ENCODE measurements at regions not wholly inside any gene's neighbourhood (a gene's known extent, or its start where the extent isn't known, plus 50 kb on each side); places are given as distances from the start of the nearest gene placed in this dataset.
A peak's percentile ranks its signal among the peaks of the same experiment; 100 is the strongest.
"Not testable (repeated sequence)": the region's sequence is repeated elsewhere in the genome, so short reads cannot be mapped to it uniquely, and the experiment has no call there.

GRCh38 chr11:109682788-109683187 is 260.8 kb downstream of the C11orf87 start:
- DNase-seq = not testable (repeated sequence)

- no peak for DNase-seq
Measured at GRCh38 chr11:109695696-109696095, 273.7 kb downstream of the C11orf87 start.

DNA sequence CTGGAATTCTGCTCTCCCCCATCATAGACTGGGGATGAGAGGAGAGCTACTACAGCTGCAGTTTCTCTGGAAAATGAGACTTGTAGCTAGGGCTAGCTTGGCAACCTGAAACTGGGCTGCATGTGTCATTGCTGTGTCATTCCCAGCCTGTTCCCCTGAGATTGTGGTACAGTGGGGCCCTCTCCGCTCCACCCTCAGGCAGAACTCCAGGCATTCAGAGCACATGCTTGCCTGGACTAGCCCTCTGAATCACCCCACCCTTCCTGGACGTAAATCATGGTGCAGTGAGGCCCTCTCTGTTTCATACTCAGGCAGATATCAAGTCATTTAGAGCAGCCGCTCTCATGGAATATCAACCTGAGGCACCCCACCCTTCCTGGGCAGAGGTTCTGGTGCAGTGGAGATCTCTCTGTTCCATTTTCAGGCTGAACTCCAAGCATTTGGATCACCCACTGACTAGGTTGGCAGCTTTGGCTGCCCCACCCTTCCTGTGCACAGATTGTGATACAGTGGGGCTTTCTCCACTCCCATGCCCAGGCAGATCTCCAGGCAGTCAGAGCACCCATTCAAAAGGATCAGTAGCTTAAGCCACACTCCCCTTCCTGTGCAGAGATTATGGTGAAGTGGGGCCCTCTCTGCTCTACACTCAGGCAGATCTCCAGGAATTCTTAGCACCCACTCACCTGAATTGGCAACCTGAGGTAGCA is 274.4 kb downstream of the C11orf87 start:
- DNase-seq = no peak

- no peak for DNase-seq
Measured at GRCh38 chr11:109697140-109697843, 275.3 kb downstream of the C11orf87 start.

GRCh38 chr11:109698237-109698636 is 276.2 kb downstream of the C11orf87 start:
- no peak for DNase-seq

GRCh38 chr11:109704432-109704831 is 282.4 kb downstream of the C11orf87 start:
- no peak for DNase-seq

DNA sequence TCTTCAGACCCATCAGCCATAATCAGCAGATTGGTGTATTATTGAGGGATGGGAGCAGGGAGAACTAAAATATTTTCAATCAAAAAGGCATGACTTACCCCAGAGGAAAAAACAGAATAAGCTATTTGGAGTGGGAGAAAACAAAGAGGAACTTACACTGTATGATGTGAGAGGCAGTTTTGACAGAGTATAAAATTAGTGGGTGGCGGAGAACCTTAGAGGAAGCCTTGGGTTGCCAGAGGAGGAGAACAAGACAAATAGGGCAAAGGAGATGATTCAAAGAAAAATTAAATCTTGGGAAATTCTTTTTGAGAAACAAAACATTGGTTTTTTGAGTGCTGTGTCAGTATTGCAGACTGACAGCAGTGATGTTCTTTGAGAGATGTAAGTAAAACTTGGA is 285.0 kb downstream of the C11orf87 start:
- no peak for DNase-seq

DNA sequence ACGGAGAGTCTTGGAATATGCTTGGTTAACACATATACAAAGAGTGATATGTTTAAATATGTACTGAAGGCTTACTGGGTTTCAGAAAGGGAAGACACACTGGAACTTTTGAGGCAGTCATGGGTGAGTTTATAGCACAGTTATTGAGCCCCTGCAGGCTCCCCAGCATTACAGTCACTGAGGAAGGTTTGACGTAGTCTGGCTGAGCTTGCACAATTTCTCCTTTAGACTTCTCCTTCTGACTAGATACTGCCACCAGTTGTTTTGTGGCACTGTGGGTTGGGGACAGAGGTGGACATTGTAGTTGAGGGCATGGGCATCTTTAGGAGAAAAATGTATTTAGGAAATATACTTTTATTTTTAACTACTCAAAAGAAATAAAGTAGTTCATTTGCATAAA is 285.4 kb downstream of the C11orf87 start:
- DNase-seq = no peak

- DNase-seq = no peak
Measured at GRCh38 chr11:109708184-109708583, 286.2 kb downstream of the C11orf87 start.

DNA sequence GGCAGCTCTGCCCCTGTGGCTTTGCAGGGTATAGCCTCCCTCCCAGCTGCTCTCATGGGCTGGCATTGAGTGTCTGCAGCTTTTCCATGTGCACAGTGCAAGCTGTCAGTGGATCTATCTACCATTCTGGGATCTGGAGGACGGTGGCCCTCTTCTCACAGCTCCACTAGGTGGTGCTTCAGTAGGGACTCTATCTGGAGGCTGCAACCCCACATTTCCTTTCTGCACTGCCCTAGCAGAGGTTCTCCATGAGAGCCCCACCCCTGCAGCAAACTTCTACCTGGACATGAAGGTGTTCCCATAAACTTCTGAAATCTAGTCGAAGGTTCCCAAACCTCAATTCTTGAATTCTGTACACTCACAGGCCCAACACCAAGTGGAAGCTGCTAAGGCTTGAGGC is 292.5 kb downstream of the C11orf87 start:
- DNase-seq = not testable (repeated sequence)

- DNase-seq = not testable (repeated sequence)
Measured at GRCh38 chr11:109715424-109715823, 293.4 kb downstream of the C11orf87 start.

- no peak for DNase-seq
Measured at GRCh38 chr11:109726061-109726460, 304.1 kb downstream of the C11orf87 start.

DNA sequence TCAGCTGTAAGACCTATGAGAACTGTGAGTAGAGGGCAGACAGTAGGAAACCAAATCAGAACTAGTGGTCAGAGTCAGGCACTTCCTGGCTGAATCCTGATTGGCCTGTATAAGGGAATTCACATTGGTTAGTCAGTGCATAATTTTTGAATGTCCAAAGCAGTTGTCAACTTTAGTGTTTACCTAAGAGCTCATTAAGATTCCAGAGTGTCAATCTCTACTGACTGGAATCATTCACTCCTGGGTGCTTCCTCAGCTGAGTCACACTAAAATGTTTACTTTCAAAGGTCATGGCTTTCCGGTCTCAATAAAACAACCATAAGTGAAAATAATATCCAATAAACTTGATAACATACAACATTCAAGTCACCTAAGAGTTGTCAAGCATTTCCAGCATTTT is 306.1 kb downstream of the C11orf87 start:
- no peak for DNase-seq

DNA sequence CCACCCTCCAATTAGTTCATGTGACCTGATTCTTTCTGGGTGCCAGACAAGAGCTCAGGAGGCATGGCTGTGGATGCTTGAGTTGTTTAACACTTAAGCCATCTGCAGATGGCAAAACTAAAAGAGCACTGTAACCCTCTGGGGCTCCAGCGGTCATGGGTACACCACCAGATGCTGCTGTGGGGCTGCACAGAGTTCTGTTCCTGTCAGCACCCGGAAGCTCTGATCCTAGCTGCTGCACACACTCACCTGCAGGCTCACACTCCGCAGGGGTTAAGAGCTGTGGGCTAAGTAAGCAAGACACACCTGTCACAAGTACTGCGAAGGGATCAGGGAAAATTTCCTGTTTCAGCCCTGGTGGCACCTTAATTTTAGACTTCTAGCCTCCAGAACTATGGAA is 307.8 kb downstream of the C11orf87 start:
- no peak for DNase-seq

DNA sequence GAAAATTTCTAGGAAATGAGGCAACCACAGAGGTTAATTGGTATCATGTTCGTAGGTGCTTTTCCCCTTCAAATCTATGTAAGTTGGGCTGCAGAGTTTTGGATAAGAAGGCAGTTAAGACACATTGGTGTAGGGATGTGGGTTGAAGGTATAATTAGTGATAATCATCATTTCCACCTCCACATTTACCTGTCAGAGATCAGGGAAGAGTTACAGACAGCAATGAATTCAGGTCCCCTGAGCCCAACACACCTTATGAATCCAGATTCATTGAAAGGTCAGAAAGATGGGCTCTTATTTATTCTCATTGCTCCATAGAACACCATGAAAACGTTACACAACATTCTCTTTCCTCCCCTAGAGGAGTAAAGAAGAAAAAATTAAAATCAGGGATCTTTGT is 308.7 kb downstream of the C11orf87 start:
- no peak for DNase-seq

DNA sequence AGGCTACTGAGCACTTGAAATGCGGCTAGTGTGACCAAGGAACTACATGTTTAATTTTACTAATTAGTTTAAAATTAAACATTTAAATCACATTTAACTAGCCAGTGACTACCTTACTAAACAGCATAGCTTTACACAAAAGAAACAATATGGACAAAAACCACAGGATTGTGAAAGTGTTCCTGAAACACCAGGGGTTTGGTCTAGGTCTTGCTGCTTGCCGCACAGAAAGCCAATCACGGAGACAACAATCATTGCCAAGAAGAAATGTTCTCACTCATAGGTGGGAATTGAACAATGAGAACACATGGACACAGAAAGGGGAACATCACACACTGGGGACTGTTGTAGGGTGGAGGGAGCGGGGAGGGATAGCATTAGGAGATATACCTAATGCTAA is 309.5 kb downstream of the C11orf87 start:
- no peak for DNase-seq

- DNase-seq = no peak
Measured at GRCh38 chr11:109733245-109733644, 311.3 kb downstream of the C11orf87 start.

GRCh38 chr11:109734566-109734965 is 312.6 kb downstream of the C11orf87 start:
- no peak for DNase-seq

GRCh38 chr11:109735128-109735527 is 313.1 kb downstream of the C11orf87 start:
- DNase-seq = no peak

DNA sequence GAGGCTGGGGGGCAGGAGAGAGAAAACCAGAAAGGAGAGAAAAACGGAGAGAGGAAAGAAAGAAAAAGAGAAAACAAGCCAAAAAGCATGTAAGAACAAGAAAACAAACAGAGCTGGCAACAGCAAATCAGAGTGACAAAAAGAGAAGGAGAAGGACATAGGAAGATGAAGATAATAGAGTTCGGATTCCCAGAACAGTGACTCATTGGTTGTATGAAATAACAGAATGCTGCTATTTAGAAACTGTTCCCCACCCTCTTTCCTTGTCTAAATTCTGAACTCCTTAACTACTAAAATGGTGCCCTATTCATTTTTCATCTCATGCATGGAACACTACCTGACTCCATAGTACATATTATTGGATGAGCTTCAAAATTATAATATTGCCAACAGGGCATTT is 317.4 kb downstream of the C11orf87 start:
- no peak for DNase-seq

DNA sequence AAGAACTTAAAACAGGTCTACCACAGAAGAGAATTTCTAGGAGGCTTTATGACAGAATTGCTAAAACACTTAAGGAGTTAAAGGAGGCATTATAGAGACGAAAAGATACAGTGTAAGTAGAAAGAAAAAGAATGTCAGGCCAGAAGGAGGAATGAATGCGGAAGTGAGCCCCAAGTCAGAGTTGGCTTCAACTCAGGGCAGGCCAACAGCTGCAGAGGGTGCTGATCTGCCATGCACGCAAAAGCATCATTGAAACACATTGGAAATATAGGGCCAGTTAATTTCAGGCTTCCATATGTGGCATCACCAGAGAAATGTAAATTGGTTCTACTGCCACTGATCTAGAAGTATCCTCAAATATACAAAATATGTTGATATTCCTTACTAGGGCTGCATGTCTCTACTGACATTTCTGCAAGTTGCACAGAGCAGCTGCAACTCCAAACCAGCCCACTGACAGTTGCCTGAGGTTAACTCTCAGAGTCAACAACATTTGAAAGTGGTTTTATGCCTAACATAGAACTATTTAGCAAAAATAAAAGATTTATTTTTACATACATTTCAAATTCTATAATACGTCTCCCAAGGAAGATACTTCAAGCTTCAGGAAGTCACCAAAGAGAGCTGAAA is 324.1 kb downstream of the C11orf87 start:
- DNase-seq = no peak

DNA sequence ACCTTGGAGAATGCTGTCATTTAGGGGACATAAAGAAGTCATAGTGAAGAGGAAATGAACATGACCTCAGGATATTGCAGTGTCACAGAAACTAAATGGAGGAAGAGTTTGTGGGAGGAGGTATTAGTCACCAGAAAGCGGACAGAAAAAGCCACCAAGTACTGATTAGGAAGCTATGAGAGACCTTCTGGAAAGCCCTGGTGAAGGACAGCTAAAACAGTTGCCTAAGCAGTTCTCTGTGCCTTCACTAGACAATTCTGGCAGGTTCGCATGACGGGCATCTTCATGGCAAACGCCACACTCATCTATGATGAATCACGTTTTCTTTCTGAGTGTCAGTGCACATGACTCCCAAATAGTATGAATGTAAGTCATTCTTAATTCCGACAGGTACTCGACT is 325.8 kb downstream of the C11orf87 start:
- DNase-seq = peak; percentile 48

DNA sequence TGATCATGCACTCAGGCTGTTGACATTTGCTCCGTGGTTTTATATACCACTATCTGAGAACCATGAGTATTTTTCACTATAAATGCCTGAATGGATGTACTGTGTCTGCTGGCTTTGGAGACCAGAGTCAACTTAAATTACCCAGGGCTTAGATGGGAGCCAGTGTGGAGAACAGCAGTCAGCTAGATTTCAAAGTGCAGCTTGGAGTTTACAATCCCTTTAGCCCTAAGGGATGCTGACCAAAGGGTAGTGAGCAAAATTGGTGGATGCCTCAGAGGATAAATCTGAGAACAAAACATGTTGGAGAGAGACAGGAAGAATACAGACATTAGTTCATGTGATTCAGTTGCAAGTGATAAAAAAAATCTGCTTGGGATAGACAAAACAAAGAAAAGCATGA is 327.5 kb downstream of the C11orf87 start:
- no peak for DNase-seq

DNA sequence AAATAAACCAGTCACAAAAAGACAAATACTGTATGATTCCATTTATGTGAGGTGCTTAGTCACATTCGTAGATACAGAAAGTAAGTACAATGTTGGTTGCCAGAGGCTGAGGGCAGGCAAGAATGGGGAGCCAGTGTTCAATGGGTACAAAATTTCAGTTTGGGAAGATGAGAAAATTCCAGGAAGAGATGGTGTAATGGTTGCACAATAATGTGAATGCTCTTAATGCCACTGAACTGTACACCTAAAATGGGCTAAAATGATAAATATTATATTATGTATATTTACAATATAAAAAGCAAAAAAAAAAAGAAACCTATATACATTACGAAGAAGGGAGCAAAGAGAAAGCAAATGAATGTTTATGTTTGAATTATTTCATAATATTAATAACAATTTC is 329.0 kb downstream of the C11orf87 start:
- no peak for DNase-seq
